ENCODE measurements at regions not wholly inside any gene's neighbourhood (a gene's known extent, or its start where the extent isn't known, plus 50 kb on each side); places are given as distances from the start of the nearest gene placed in this dataset.
A peak's percentile ranks its signal among the peaks of the same experiment; 100 is the strongest.

- no peak for DNase-seq
Observed at GRCh38 chr18:56086176-56086575, 498.2 kb upstream of the TCF4 start.

DNA sequence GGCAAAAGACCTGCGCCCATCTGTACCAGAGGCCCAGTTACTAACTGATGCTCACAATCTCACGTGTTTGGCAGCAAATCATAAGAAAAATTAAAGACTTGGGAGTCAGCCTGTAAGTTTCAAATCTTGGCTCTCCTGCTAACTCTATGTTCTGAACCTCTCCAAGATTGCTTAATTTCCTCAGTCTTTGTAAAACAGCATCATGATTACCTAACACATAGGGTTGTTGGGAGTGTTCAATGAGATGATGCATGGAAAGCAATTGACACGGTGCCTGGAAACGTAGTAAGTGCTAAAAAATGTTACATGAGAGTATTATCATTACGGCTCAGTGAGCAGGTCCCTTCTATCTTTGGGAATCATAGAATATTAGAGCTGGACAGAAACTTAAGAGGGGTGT is 497.6 kb upstream of the TCF4 start:
- no peak for DNase-seq

DNA sequence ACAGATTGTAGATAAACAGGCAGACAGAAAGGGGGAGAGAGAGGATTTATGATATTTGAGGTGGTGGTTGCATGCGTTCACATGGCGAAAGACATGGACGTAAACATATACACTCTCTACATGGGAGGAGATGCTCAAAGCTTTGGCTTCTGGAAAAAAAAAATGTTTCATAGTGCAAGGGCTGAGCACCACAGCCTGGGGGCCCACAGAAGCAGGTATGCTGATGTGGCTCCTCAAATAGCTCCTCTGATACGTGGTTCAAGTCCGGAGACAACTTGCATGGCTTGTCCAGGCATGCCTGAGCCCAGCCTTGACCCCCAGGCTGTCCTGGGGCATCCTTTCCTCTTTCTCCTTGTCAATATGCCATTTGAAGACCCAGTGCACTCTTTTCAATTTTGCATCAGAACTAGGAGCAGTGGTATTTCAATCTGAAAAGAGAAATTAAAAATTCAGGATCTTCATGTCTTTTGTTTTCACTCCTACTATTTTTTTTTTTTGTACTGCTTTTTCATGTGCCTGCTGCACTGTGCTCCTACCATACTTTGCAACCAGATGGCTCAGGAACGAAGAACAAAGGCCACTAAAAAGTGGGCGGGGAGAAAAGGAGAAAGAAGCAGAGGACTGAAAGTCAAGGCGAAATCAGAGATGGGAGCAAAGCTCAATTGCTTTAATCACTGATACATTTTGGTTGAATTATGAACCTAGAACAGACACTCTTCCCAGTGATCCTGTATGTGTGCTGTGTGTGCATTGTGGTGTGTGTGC is 495.7 kb upstream of the TCF4 start:
- DNase-seq, result no peak

- DNase-seq, result no peak
Observed at GRCh38 chr18:56083097-56083521, 495.1 kb upstream of the TCF4 start.

DNA sequence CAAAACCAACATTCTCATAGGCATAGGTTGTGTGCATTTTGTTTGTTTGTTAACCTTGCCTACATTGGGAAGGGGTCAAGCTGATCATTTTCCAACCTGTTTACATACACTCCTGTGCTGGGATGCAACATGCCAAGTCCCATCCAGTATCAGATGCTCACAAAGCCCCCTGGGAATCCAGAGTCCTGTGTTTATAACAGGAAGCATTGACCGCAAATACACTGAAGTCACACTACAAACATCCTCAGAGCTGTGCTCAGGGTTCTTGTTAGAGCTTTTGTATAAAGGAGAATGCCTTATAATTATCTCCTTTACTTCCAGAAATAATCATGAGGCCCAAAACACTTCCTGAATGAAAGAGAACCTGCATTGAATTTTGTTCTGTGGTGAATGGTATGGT is 488.7 kb upstream of the TCF4 start:
- no peak for DNase-seq

DNA sequence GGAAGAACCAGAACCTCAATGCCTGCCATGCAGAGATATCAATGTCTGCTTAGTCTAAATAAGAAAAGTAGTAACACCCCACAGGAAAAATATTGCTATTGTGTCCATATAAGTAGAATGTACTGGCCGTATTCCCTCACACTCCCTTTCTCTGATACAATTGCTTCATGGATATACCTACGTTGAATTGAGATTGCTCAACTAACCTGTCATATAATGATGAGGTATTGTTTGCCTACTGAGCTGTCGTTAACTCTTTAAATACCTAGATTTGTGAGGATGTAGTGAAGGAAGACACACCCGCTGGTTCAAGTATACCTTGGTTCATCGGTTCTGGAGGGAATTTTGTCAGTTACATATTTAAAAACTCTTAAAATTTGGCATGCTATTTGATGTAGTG is 480.7 kb upstream of the TCF4 start:
- no peak for DNase-seq

GRCh38 chr18:56067969-56068671 is 480.1 kb upstream of the TCF4 start:
- DNase-seq, result peak in 1 of 56 donors; percentile 3

GRCh38 chr18:56067214-56067894 is 479.4 kb upstream of the TCF4 start:
- DNase-seq, result no peak

DNA sequence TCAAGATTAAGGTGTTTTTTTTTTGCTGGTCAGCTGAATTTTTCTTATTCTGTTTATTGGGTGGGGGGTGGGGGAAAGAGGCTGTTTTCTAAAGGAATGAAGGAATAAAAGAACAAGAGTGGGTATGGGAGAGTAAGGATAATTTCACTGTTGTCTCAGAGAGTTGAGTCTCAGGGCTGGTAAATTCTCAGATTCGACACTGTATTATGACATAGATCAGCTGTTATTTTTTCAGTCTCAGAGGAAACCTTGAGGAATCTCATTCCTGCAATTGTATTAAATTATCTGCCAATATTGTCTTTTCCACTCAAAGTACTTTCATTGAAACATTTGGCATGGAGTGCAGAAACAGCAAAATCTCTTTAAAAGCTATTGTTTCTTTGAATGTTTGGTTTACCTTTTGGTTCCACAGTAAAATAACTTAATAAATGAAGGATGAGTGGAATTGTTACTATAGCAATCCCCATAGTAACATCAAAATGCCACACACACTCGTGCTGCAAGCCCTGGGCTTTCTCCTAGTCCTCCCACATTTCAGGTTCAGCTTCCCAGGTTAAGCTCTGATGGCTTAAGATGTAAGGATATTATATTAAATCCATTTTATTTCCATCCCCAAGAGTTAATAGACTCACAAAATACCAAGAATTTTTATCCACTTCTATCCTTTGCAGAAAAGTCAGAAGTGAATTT is 478.7 kb upstream of the TCF4 start:
- DNase-seq, result no peak

GRCh38 chr18:56065086-56065485 is 477.1 kb upstream of the TCF4 start:
- DNase-seq, result no peak

- no peak for DNase-seq
Observed at GRCh38 chr18:56062931-56063330, 474.9 kb upstream of the TCF4 start.

DNA sequence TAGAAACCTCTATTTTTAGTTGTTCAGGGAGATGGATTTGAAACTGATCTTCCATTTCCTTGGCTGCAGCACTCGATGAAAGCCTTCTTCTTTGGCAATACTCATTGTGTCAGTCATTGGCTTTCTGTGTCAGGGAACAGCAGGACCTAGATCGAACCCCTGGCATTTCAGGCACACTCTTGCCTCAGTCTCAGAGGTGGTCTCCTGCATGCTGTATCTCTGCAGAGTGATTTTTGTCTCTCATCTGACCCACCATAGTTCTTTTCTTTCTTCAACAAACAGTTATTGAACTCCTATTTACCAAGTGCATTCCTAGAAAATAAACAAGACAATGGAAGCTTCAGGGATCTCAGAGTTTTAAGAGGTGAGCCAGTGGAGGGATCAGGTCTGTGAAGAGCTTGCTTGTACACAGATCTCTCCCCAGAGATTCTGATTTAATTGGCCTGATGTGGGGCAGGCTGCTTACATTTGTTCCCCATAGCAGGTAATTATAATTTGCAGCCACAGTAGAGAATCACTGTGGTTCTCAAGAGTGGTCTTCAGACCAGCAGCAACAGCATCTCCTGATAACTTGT is 473.1 kb upstream of the TCF4 start:
- DNase-seq, result no peak

- DNase-seq, result no peak
Observed at GRCh38 chr18:56052202-56052601, 464.2 kb upstream of the TCF4 start.

GRCh38 chr18:56044239-56044638 is 456.2 kb upstream of the TCF4 start:
- DNase-seq, result peak in 5 of 56 donors; percentile 4 to 28 (median 17)

DNA sequence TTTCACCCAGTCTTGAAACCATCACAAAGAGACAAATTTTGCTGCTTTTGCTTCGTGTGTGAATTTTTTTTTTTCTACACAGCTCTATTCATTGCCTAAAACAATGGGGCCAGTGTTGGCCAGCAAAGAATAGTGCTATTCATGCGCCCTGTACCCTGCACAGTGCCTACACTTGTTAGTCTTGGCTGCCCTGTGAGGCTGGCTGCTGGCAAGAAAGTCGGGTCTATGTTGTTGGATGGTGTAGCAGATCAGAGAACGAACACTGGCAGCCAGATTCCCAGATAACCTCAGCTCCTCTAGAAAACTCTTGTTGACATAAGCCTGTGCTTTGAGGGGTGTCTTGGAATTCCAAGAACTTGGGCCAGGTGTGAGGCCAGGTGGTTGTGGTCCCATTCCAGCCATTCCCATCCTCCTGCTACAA is 455.7 kb upstream of the TCF4 start:
- peak in 55 of 56 donors; percentile 19 to 96 (median 84) for DNase-seq

GRCh38 chr18:56042915-56043536 is 455.0 kb upstream of the TCF4 start:
- no peak for DNase-seq

- no peak for DNase-seq
Observed at GRCh38 chr18:56038171-56039030, 450.4 kb upstream of the TCF4 start.

DNA sequence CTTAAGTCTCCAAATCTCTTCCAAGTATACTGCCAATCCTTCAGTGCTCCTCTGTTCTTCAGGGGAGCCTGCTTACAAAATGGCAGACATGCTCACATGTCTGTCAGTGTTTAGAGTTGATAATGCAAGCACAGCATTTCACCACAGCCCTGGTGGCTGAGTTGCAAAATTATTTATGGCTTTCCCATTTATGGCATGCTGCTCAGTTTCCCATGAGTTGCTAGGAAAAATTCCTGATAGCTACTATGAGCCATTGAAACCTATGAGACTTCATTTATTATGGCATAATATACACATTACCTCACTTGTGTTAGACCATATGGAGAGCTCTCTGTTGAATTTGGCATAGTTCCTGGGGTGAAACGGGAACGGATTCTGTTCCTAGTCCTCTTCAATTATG is 448.7 kb upstream of the TCF4 start:
- DNase-seq, result no peak

DNA sequence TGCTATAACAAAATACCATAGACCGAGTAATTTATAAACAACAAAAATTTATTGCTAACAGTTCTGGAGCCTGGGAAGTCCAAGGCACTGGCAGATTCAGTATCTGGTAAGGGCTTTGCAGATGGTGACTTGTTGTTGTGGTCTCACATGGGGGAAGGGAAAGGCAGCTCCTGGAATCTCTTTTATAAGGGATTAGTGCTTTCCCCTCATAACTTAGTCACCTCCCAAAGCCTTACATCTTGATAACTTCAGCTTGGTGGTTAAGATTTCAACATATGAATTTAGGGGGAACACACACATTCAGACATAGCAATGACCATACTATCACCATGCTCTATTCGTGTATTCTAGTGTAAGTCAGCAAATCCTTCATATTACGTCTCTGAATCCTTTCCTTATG is 447.6 kb upstream of the TCF4 start:
- no peak for DNase-seq

- DNase-seq, result no peak
Observed at GRCh38 chr18:56034949-56035348, 447.0 kb upstream of the TCF4 start.

Measured in nucleus accumbens (tissue), 56 donors.